Activated naive CD8-positive, alpha-beta T cell treated with anti-CD3 and anti-CD28 coated beads for 36 hours (primary cell): ENCODE measurements at regions not wholly inside any gene's neighbourhood (a gene's known extent, or its start where the extent isn't known, plus 50 kb on each side); places are given as distances from the start of the nearest gene placed in this dataset.
"Not testable (repeated sequence)": the region's sequence is repeated elsewhere in the genome, so short reads cannot be mapped to it uniquely, and the experiment has no call there.

Source experiments
- DNase-seq: peaks from one replicate; pipeline ENCODE4 v3.0.0; 2021
- H3K27ac Mint-ChIP-seq: one replicate; pipeline ENCODE4 v1.8.0; 2022; ENCODE audit warnings: mild to moderate bottlenecking, moderate library complexity, mixed read lengths
- H3K27me3 Mint-ChIP-seq: one replicate; pipeline ENCODE4 v1.8.0; 2022; ENCODE audit warnings: mild to moderate bottlenecking, mixed read lengths
- H3K36me3 Mint-ChIP-seq: one replicate; pipeline ENCODE4 v1.8.0; 2021; ENCODE audit warnings: mild to moderate bottlenecking, mixed read lengths
- H3K4me1 Mint-ChIP-seq: one replicate; pipeline ENCODE4 v1.8.0; 2021; ENCODE audit warnings: mixed read lengths
- H3K4me3 Mint-ChIP-seq: one replicate; pipeline ENCODE4 v1.8.0; 2022; ENCODE audit warnings: mild to moderate bottlenecking, moderate library complexity, mixed read lengths
- H3K9me3 Mint-ChIP-seq: one replicate; pipeline ENCODE4 v1.8.0; 2022; ENCODE audit warnings: mixed read lengths

DNA sequence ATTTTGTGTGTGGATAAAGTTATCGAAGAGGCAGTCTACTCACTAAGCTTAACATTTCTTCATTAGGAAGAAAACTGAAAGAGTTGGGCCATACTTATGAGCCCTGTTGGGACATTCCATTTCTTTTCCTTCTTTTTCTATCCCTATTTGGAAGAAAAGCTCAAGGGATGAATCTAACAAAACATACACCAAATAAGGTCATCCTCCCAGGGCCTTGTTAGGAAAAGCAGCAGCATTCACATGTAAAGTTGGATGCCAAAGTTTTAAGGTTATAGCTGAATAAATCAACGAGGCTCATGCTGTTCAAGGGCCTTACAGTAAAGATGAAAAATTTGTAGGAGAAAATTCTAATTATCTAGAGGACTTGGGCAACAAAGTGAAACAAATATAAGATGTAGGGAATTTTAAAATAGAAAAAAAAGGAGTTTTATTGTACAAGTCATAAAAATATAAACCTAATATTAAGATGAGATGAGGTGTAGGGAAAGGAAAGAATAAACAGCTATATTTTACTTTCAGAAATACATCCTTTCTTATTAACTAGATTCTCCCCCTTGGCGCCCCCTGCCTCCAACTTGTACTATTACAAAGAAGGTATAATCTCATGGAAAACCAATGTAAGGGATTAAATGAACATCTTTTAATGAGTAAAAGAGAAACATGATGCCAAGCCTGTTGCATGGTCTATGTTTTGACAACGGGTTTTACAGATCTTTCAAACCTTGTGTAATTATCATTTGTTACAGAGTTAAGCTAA lies 160.4 kb downstream of the PCDH20 start:
- Mint-ChIP-seq H3K4me1 (no peaks in the 10 kb centered on the region), H3K9me3 (no peaks in the 10 kb centered on the region), H3K27ac (no peak overlapping the region), H3K36me3 (no peaks in the 10 kb centered on the region), H3K4me3 (no peak overlapping the region), H3K27me3 (no peaks in the 10 kb centered on the region)
- no peak for DNase-seq

DNA sequence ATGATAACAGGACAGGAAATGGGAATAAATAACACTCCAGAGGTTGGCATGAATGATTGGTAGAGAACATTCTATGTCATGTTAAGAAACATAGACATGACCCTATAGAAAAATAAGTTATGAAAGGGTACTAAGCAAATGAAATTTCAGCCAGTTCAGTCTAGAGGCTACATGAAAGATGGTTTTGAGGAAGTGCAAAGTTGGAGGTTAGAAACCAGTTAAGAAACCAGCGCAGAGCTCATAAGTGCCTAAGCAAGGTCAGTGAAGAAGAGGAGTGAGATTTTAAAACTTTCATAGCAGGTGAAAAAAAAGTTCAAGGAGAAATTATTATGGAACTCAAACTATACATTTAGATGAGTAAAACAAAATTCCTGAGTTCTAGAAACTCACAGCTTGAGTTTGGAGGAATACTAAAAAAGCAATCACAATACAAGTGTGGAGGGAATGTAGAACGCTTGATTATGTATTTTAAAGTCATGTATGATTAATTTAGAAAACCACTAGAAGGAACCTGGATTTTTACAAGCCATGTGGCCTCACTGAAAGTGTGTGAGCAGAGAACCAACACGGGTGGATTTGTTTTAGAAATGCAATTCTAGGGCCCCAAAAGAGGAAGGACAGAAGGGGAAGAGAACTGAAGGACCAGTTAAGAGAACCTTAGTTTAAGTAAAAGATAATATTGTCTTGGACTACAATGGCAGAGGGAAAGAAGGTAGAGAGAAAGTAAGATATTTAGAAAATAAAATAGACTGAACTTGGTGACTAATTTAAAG lies 162.4 kb downstream of the PCDH20 start:
- H3K9me3 Mint-ChIP-seq, result peaks cover 5% of the 10 kb centered on the region
- no peak overlapping the region for H3K27ac Mint-ChIP-seq
- H3K4me1 Mint-ChIP-seq, result no peaks in the 10 kb centered on the region
- DNase-seq, result no peak
- H3K27me3 Mint-ChIP-seq, result no peaks in the 10 kb centered on the region
- no peaks in the 10 kb centered on the region for H3K36me3 Mint-ChIP-seq
- no peak overlapping the region for H3K4me3 Mint-ChIP-seq

DNA sequence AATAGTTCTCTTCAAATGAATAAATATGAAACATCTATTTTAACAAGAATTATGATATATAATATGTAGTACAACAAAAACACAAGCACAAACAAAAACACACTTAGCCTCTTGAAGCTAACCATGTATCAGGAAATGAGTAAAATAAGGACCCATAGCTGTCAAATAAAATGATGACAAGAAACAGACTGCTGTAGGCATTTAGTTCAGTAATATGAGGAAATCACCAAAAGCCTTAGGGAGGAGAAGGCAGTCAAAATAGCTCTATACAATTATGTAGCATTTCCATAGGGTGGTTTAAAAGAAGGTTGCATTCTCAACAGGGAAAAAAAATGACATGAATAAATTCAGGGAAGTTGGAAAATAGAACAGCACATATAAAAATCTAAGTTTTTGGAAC lies 163.4 kb downstream of the PCDH20 start:
- no peaks in the 10 kb centered on the region for H3K27me3 Mint-ChIP-seq
- no peaks in the 10 kb centered on the region for H3K36me3 Mint-ChIP-seq
- no peak overlapping the region for H3K27ac Mint-ChIP-seq
- no peak for DNase-seq
- no peak overlapping the region for H3K4me3 Mint-ChIP-seq
- no peaks in the 10 kb centered on the region for H3K4me1 Mint-ChIP-seq
- H3K9me3 Mint-ChIP-seq, result peaks cover 7% of the 10 kb centered on the region

DNA sequence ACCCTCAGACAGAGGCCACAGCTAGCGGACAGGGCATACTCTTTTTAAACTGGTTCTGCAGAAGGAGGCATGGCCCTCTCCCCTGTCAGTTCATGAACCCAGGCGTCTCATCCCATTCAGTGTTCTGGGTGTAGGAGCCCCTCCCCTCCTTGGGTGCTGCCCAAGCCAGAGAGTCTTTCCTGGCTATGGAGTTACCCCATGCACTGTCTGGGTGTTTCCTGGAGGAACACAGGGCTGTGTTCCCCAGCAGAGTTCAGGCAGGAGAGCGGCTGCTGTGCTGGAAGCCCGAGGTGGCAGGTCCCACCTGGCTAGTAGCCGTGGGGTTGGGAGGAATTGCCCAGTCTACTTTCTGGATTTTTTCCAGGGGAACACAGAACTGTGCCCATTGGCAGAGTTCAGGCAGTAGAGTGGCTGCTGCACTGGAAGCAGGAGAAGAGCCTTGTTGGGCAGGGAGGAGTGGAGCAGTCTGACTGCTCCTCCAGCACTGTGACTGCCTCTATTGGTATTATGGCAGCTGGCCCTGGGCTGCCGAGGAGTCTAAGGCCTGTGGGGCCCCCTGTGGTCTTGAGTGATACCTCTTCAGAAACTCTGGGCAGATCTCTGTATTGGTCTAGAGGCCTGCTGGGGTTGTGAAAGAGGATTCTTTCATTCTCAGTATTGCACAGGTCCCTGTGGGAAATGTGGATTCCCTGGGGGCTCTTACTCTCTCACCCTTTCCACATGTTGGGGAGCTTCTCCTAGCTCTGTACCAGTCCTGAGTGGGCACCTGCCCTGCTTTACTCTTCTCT lies 168.3 kb downstream of the PCDH20 start:
- Mint-ChIP-seq H3K4me1 (no peaks in the 10 kb centered on the region), H3K4me3 (no peak overlapping the region), H3K36me3 (no peaks in the 10 kb centered on the region), H3K27me3 (no peaks in the 10 kb centered on the region), H3K9me3 (peaks cover 12% of the 10 kb centered on the region), H3K27ac (no peak overlapping the region)
- DNase-seq, result no peak

DNA sequence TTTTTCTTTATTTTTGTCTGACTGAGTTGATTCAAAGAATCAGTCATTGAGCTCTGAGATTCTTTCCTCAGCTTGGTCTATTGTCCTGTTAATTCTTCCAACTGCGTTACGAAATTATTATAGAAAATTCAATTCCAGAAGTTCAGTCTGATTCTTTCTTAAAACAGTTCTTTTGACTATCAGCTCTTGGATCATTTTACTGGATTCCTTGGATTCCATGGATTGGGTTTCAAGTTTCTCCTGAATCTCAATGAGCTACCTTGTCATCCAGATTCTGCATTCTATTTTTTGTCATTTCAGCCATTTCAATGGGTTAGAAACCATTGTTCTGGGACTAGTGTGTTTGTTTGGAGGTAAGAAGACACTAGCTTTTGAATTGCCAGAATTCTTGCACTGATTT lies 169.3 kb downstream of the PCDH20 start:
- no peaks in the 10 kb centered on the region for H3K4me1 Mint-ChIP-seq
- no peaks in the 10 kb centered on the region for H3K27me3 Mint-ChIP-seq
- no peak for DNase-seq
- H3K9me3 Mint-ChIP-seq, result peaks cover 12% of the 10 kb centered on the region
- no peak overlapping the region for H3K27ac Mint-ChIP-seq
- no peak overlapping the region for H3K4me3 Mint-ChIP-seq
- H3K36me3 Mint-ChIP-seq, result no peaks in the 10 kb centered on the region

DNA sequence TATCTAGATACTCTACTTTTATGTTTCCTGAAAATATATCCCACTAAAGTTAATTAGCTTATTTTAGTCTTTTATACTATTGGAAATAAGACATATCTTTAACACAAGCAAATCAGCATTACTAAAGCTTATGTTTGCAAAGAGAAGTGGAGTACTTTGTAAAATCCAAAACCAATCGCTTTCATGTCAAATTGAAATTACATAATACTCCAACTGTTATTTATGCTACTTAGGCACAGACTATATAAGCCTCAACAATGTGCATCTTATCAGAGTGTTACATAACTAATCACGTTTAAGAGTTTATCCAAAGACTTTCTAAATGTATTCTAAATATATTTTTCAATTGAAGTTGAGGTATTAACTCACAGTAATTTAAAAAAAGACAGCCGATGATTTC lies 200.0 kb downstream of the PCDH20 start:
- Mint-ChIP-seq H3K9me3 (no peaks in the 10 kb centered on the region), H3K27ac (no peak overlapping the region), H3K36me3 (no peaks in the 10 kb centered on the region), H3K4me3 (no peak overlapping the region), H3K4me1 (no peaks in the 10 kb centered on the region), H3K27me3 (no peaks in the 10 kb centered on the region)
- no peak for DNase-seq

DNA sequence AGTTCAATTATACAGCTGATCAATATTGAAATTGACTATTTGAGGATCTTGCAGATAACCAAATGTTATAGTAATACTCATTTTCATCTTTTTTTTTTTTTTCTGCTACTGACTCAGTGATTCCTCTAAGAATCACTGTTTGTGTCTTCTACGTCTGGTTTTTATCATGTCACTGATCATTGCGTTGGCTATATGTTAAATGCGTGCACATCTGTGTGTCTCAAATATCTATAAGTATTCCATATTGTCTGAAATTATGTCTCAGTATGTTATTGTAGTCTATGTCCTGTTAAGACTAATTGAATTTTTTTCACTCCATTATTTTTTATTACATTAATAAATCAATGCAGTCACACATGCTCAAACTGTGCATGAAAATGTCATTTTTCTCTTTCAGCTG lies 200.5 kb downstream of the PCDH20 start:
- no peaks in the 10 kb centered on the region for H3K36me3 Mint-ChIP-seq
- no peak overlapping the region for H3K27ac Mint-ChIP-seq
- no peaks in the 10 kb centered on the region for H3K9me3 Mint-ChIP-seq
- no peaks in the 10 kb centered on the region for H3K27me3 Mint-ChIP-seq
- no peak for DNase-seq
- H3K4me3 Mint-ChIP-seq, result no peak overlapping the region
- no peaks in the 10 kb centered on the region for H3K4me1 Mint-ChIP-seq

DNA sequence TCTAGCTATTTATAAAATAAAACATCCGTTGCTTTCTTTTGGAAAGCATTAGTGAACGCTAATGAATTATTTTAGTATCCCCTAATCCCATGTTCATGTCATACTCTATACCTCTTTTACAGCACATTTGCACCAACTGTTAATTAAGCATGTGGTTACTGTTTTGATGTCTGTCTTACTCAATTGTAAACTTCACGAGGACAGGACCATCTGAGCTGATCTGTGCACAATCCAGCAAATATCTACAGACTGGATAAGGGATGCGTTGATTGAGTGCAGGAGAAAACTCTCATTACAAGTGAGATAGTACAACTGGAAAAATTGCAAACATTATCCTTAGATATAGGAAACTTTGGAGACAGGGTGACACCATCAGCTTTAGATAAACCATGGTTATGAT lies 201.1 kb downstream of the PCDH20 start:
- no peaks in the 10 kb centered on the region for H3K9me3 Mint-ChIP-seq
- H3K4me1 Mint-ChIP-seq, result no peaks in the 10 kb centered on the region
- no peak for DNase-seq
- H3K4me3 Mint-ChIP-seq, result no peak overlapping the region
- H3K27me3 Mint-ChIP-seq, result no peaks in the 10 kb centered on the region
- no peaks in the 10 kb centered on the region for H3K36me3 Mint-ChIP-seq
- H3K27ac Mint-ChIP-seq, result no peak overlapping the region

DNA sequence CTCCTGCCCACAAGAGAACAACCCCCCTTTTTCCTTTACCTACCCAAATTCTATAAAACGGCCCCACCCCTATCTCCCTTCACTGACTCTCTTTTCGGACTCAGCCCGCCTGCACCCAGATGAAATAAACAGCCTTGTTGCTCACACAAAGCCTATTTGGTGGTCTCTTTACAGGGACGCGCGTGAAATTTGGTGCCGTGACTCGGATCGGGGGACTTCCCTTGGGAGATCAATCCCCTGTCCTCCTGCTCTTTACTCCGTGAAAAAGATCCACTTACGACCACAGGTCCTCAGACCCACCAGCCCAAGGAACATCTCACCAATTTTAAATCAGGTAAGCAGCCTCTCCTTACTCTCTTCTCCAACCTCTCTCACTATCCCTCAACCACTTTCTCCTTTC lies 209.8 kb downstream of the PCDH20 start:
- H3K4me3 Mint-ChIP-seq, H3K36me3 Mint-ChIP-seq, H3K27ac Mint-ChIP-seq, H3K27me3 Mint-ChIP-seq, H3K4me1 Mint-ChIP-seq, DNase-seq, H3K9me3 Mint-ChIP-seq: not testable (repeated sequence)

DNA sequence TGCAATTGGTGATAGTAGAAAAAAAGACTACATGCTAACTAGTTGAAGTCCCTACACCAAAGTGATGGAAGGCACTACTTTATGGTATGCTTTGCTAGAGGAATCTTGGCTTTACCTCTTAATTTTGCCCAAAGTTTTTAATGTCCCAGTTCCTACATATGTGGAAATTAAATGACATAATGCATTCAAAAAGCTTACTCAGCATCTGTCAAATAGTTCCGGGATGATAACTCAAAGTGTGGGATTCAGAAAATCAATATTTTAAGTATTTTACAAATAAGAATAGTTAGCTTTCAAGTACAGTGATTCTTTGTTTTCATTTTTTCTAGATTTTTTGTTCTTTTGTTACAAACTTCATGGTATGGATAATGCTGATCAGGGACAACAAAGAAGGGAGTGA lies 211.6 kb downstream of the PCDH20 start:
- Mint-ChIP-seq H3K4me3 (no peak overlapping the region), H3K27me3 (no peaks in the 10 kb centered on the region), H3K27ac (no peak overlapping the region), H3K4me1 (no peaks in the 10 kb centered on the region), H3K9me3 (no peaks in the 10 kb centered on the region), H3K36me3 (no peaks in the 10 kb centered on the region)
- DNase-seq, result no peak

DNA sequence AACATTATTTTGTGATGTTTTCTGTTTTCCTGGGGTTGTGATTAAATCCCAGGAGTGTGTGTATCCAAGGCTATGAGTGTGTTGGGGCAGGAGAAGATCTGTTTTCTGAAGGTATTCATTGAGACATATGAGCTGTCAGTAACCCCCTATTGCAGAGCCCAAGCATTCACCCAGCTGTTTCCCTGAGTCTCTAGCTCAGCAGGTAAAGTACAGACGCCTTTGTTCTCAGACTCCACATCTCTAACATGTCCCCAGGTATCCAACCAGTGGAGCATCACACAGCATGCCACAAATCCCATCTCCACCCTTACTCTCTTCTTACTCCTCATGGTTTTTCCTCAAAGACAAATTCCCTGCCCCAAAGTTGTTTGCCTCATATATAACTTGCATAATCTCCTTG lies 213.6 kb downstream of the PCDH20 start:
- Mint-ChIP-seq H3K4me1 (no peaks in the 10 kb centered on the region), H3K9me3 (no peaks in the 10 kb centered on the region), H3K4me3 (no peak overlapping the region), H3K27ac (no peak overlapping the region), H3K36me3 (no peaks in the 10 kb centered on the region), H3K27me3 (no peaks in the 10 kb centered on the region)
- DNase-seq, result no peak

DNA sequence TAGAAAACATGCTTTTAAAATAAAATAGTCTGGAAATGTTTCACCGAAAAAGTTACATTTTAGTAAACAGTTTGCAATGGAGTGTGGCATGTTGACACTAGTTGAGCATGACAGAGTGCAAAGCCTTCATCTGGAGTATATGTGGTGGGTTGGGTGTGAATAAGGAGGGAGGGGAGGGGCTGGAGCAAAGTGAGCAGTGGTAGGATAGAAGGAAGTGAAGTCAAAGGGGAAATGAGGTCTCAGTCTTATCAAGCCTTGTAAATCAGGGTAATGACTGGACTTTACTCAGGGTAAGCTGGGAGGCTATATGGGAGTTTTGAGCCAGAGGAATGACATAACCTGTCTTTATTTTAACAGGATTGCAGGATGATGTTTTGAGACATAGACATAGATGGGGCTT lies 222.8 kb downstream of the PCDH20 start:
- H3K36me3 Mint-ChIP-seq, result no peaks in the 10 kb centered on the region
- no peaks in the 10 kb centered on the region for H3K4me1 Mint-ChIP-seq
- DNase-seq, result no peak
- no peak overlapping the region for H3K4me3 Mint-ChIP-seq
- H3K27me3 Mint-ChIP-seq, result no peaks in the 10 kb centered on the region
- peaks cover 2% of the 10 kb centered on the region for H3K9me3 Mint-ChIP-seq
- H3K27ac Mint-ChIP-seq, result no peak overlapping the region

DNA sequence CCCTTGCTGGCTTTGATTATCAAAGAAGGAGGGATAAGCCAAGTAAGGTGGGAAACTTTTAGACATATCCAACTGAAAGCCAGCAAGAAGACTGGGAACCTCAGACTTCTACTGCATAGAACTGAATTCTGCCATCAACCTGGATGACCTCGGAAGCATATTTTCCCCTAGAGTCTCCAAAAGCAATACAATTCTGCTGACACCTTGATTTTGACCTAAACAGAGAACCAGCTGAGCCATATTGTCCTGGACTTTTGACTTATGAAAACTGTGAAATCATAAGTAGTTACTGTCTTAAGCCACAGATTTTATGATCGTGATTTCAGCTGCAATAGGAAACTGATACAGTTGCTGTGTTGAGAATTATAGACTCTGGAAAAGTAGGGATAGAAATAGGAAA lies 227.6 kb downstream of the PCDH20 start:
- H3K4me3 Mint-ChIP-seq, result no peak overlapping the region
- no peaks in the 10 kb centered on the region for H3K27me3 Mint-ChIP-seq
- no peaks in the 10 kb centered on the region for H3K4me1 Mint-ChIP-seq
- H3K9me3 Mint-ChIP-seq, result peaks cover 3% of the 10 kb centered on the region
- H3K27ac Mint-ChIP-seq, result no peak overlapping the region
- no peaks in the 10 kb centered on the region for H3K36me3 Mint-ChIP-seq
- DNase-seq, result no peak

DNA sequence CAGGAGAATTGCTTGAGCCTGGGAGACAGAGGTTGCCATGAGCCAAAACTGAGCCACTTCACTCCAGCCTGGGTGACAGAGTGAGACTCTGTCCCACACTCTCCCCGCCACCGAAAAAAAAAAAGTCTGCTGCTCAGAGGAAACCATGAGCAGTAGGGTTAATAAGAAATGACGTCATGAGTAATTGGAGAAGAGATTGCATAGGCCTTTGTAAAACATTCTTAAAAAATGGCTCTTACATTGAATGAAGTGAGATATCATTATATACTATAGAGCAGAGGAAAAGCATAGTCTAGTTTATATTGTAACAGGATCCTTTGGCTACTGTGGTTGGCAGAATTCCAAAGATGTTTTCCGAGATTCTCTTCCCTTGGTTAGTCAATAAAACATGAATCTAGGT lies 228.2 kb downstream of the PCDH20 start:
- no peak for DNase-seq
- Mint-ChIP-seq H3K36me3 (no peaks in the 10 kb centered on the region), H3K4me3 (no peak overlapping the region), H3K4me1 (no peaks in the 10 kb centered on the region), H3K27me3 (no peaks in the 10 kb centered on the region), H3K9me3 (peaks cover 3% of the 10 kb centered on the region), H3K27ac (no peak overlapping the region)

DNA sequence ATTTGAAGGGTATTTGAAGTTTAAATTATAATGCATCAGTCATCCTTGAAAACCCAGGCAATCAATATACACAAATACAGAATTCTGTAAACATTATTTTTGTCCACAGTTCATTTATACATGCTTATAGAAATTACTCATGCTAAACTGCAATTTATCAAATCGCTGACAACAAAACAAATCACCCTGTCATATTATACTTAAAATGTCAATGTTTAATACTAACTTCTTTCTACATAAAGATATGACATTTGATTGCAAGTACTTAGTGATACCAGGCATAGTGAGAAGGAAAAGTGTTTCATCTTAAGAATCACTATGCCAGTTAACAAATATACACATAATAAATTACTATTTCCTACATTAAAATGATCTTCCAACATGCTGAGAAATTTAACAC lies 232.0 kb downstream of the PCDH20 start:
- Mint-ChIP-seq H3K9me3 (peaks cover 3% of the 10 kb centered on the region), H3K4me1 (no peaks in the 10 kb centered on the region), H3K27ac (no peak overlapping the region), H3K4me3 (no peak overlapping the region), H3K27me3 (no peaks in the 10 kb centered on the region), H3K36me3 (no peaks in the 10 kb centered on the region)
- DNase-seq, result no peak
